Right lobe of liver (tissue), 6 donors: ENCODE measurements at regions not wholly inside any gene's neighbourhood (a gene's known extent, or its start where the extent isn't known, plus 50 kb on each side); places are given as distances from the start of the nearest gene placed in this dataset.

Experiments used
- ATAC-seq, 4 donors: fragments of 200-7000 bp; cut with Tn5 transposase; one replicate each; pipeline ENCODE4 v1.9.1; 2020; ENCODE audit warnings: mild to moderate bottlenecking in 4 of 4, moderate library complexity in 4 of 4
- DNase-seq, 3 donors: peaks; one replicate each; pipeline ENCODE4 v3.0.0-alpha.2; 2020
- H3K27ac ChIP-seq, 3 donors: fragments of 200-600 bp; one replicate each; pipeline ENCODE4 v1.8.0; 2022
- H3K27me3 ChIP-seq, 2 donors: fragments of 200-600 bp; one replicate each; pipeline ENCODE4 v1.8.0; 2022
- H3K36me3 ChIP-seq, 4 donors: fragments of 200-600 bp; sonication (generic) in 1 of 4; one replicate each; pipeline versions ENCODE4 v1.5.1 to v1.8.0; 2017 to 2022; ENCODE audit warnings: control low read depth in 1 of 4
- H3K4me1 ChIP-seq, 4 donors: fragments of 200-600 bp; sonication (generic) in 1 of 4; one replicate each; pipeline versions ENCODE4 v1.5.1 to v1.8.0; 2017 to 2022; ENCODE audit warnings: control low read depth in 1 of 4
- H3K4me3 ChIP-seq, 3 donors: fragments of 200-600 bp; one replicate each; pipeline ENCODE4 v1.8.0; 2022
- H3K9me3 ChIP-seq, 4 donors: fragments of 200-600 bp; sonication (generic) in 1 of 4; one replicate each; pipeline versions ENCODE4 v1.5.1 to v1.8.0; 2017 to 2022; ENCODE audit warnings: control low read depth in 1 of 4
- POLR2A ChIP-seq: fragments of 450-650 bp; IDR thresholded peaks from one replicate; pipeline ENCODE4 v1.6.1; 2017; ENCODE audit warnings: antibody characterized with exemption, mild to moderate bottlenecking
- WGBS: methylation state at CpG from one replicate; pipeline ENCODE4 v1.1.6; 2018; ENCODE audit warnings: low coverage, low lambda C conversion rate; ENCODE audit not compliant: insufficient coverage; ENCODE audit errors: missing lambda C conversion rate; 5-methylcytosine and 5-hydroxymethylcytosine counted together
- intact Hi-C, 2 donors: fragments of 100-400 bp; cut with DNase I; formaldehyde crosslinking; loops; one replicate each; pipeline versions ENCODE4 v1.11.2 to v1.14.1; 2022
- TF ChIP-seq, protein P1 (sequence below), 4 donors: fragments of 200-600 bp in 3 of 4; fragments of 450-650 bp in 1 of 4; IDR thresholded peaks; one replicate each; pipeline versions ENCODE4 v1.5.1 to v1.8.0; 2016 to 2022; ENCODE audit warnings: antibody characterized with exemption in 4 of 4, mild to moderate bottlenecking in 2 of 4
- donor health status: DM: no; HTN: yes; CAD: no.
- donor health status: DM: no; HTN: no; CAD: no.
- donor health status: DM: no; HTN: no; CAD: no.
- donor health status: DM: no; HTN: yes; CAD: no.
- donor health status: DM: no; HTN: yes; CAD: no.

- TF ChIP-seq, protein P1, sequence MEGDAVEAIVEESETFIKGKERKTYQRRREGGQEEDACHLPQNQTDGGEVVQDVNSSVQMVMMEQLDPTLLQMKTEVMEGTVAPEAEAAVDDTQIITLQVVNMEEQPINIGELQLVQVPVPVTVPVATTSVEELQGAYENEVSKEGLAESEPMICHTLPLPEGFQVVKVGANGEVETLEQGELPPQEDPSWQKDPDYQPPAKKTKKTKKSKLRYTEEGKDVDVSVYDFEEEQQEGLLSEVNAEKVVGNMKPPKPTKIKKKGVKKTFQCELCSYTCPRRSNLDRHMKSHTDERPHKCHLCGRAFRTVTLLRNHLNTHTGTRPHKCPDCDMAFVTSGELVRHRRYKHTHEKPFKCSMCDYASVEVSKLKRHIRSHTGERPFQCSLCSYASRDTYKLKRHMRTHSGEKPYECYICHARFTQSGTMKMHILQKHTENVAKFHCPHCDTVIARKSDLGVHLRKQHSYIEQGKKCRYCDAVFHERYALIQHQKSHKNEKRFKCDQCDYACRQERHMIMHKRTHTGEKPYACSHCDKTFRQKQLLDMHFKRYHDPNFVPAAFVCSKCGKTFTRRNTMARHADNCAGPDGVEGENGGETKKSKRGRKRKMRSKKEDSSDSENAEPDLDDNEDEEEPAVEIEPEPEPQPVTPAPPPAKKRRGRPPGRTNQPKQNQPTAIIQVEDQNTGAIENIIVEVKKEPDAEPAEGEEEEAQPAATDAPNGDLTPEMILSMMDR (IDR thresholded peaks at IDR 0.05), result no peak
- TF ChIP-seq POLR2A, result no peak
- WGBS, result 66% methylated on average over 8 of the region's 8 CpGs
- Histone ChIP-seq H3K4me3 (no peak overlapping the region), H3K9me3 (no peaks in the 10 kb centered on the region), H3K27ac (no peak overlapping the region), H3K36me3 (no peaks in the 10 kb centered on the region), H3K4me1 (peaks cover 0 to 5% (median 0%) of the 10 kb centered on the region in 4 donors), H3K27me3 (no peaks in the 10 kb centered on the region)
- intact Hi-C loops, result no loop called here
- no peak for ATAC-seq
- DNase-seq, result no peak
Measured at GRCh38 chr10:118944959-118945633, 84.4 kb upstream of the NANOS1 start.

DNA sequence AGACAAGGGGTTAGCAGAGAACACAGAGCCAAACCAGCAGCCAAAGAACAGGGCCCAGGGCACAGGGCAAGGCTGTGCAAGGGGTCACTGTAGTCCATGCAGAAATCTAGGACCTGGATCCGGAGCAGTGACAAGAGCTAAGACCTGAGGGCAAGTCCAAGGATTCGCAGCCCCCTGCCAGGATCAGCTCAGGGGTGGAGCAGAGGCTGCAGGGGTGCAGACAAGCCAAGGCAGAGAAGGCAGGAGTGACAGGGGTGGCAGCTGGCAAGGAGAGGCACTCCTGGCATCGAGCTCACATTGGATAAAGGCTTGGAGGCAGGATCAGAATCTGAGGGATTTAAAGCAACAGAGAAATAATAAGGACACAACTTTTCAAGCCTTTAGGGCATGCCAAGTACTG lies 80.7 kb upstream of the NANOS1 start:
- ATAC-seq, result no peak
- TF ChIP-seq, protein P1 (IDR thresholded peaks at IDR 0.05), result no peak
- no peak for TF ChIP-seq POLR2A
- Histone ChIP-seq H3K36me3 (no peaks in the 10 kb centered on the region), H3K4me3 (no peak overlapping the region), H3K4me1 (peaks cover 0 to 5% (median 0%) of the 10 kb centered on the region in 4 donors), H3K9me3 (no peaks in the 10 kb centered on the region), H3K27ac (no peak overlapping the region), H3K27me3 (no peaks in the 10 kb centered on the region)
- 55% methylated on average over 2 of the region's 3 CpGs for WGBS
- no peak for DNase-seq
- intact Hi-C loops, result no loop called here

DNA sequence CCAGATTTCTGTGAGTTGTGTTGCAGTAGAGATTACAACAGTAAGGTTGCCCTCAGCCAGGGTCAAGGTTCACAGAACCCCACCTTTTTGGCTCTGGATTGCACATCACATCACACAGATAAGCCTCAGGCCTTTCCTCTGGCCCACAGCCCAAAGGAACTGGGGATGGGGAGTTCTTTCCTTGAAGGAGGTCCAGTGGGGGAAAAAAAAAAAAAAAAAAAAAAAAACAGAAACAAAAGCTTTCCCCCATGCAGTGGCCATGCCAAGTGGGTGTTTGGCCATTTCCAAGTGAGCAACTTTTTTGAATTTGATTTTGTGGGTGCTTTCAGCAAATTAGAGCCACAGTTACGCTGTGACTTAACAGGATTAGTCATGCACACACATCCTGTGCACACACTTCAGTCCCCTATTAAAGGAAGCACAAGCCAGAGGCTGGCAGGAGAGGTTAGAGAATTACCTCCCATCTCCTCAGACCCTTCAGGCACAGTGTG lies 79.3 kb upstream of the NANOS1 start:
- Histone ChIP-seq H3K27ac (no peak overlapping the region), H3K4me1 (peaks cover 0 to 5% (median 0%) of the 10 kb centered on the region in 4 donors), H3K27me3 (no peaks in the 10 kb centered on the region), H3K36me3 (no peaks in the 10 kb centered on the region), H3K4me3 (no peak overlapping the region), H3K9me3 (no peaks in the 10 kb centered on the region)
- DNase-seq, result no peak
- 44% methylated on average over 1 of the region's 1 CpG for WGBS
- ATAC-seq, result peak in 3 of 4 donors; percentile 48 to 75 (median 55)
- intact Hi-C loops, result no loop called here
- TF ChIP-seq, protein P1 (IDR thresholded peaks at IDR 0.05), result no peak
- TF ChIP-seq POLR2A, result no peak

DNA sequence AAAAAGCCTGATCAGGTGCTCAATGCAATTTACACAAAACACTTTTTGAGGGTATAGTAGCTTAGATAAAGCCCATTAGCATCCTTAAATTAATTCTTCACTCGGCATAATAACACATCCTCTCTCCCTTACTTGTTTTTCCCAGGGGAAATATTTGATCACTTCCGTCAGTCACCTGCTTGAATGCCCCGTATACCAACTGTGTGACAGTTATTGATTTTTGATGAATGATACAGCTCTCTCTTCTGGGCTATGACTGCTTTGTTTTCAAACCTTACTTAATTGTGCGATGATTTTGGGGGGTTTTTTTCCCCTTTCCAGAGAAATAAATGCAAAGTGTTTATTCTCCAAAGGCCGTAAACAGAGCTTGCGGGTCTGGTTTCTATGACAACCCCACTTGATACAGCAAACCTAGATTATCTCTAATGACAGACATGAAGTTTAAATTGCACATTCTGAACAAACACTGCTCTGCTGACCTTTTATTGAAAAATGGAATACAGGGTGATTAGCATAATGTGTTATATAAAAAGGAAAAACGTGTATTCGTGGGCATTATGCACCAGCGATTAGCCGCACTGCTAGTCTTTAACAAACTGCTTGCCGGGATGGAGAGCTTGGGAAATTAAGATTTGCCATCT lies 78.4 kb upstream of the NANOS1 start:
- no peak for ATAC-seq

More for the DNA sequence above, 78.4 kb upstream of the NANOS1 start:
- Histone ChIP-seq H3K4me1 (peaks cover 0 to 5% (median 0%) of the 10 kb centered on the region in 4 donors), H3K27ac (no peak overlapping the region), H3K27me3 (no peaks in the 10 kb centered on the region), H3K36me3 (no peaks in the 10 kb centered on the region), H3K4me3 (no peak overlapping the region), H3K9me3 (no peaks in the 10 kb centered on the region)
- DNase-seq, result no peak
- 83% methylated on average over 11 of the region's 11 CpGs for WGBS
- intact Hi-C loops, result no loop called here
- TF ChIP-seq POLR2A, result no peak
- TF ChIP-seq, protein P1 (IDR thresholded peaks at IDR 0.05), result no peak
